HL-60 (cell line): ENCODE measurements at regions not wholly inside any gene's neighbourhood (a gene's known extent, or its start where the extent isn't known, plus 50 kb on each side); places are given as distances from the start of the nearest gene placed in this dataset.

Experiments
- GABPA ChIP-seq: IDR thresholded peaks from 2 replicates; pipeline ENCODE4 v1.6.1; 2012; ENCODE audit warnings: low read depth
- REST ChIP-seq: IDR thresholded peaks from 2 replicates; pipeline ENCODE4 v1.6.1; 2012; ENCODE audit warnings: low read depth; ENCODE audit not compliant: insufficient replicate concordance
- TF ChIP-seq, protein P1 (sequence below): IDR thresholded peaks from one replicate; pipeline ENCODE4 v1.5.1; 2011; ENCODE audit warnings: low read length, control low read depth, inconsistent platforms; ENCODE audit not compliant: insufficient read depth

DNA sequence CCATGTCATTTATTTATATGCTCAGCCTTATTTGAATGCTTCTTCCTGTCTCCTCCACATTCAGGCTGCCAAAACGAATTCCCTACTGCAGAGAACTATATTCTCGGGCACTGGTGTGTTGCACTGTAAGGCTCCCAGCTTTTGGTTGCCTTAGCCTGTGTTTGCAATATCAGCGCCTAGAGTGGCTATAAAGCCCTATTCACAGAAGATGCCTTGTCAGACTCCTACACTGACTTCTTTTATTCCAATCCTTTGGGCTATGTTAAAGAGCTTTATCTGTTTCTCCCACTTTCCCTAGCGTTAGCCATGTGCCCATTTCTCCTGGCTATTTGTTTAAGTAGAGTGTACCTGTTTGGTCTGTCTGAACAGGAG, 62.4 kb upstream of the EHBP1 start:
- no peak for TF ChIP-seq REST
- TF ChIP-seq, protein P1, sequence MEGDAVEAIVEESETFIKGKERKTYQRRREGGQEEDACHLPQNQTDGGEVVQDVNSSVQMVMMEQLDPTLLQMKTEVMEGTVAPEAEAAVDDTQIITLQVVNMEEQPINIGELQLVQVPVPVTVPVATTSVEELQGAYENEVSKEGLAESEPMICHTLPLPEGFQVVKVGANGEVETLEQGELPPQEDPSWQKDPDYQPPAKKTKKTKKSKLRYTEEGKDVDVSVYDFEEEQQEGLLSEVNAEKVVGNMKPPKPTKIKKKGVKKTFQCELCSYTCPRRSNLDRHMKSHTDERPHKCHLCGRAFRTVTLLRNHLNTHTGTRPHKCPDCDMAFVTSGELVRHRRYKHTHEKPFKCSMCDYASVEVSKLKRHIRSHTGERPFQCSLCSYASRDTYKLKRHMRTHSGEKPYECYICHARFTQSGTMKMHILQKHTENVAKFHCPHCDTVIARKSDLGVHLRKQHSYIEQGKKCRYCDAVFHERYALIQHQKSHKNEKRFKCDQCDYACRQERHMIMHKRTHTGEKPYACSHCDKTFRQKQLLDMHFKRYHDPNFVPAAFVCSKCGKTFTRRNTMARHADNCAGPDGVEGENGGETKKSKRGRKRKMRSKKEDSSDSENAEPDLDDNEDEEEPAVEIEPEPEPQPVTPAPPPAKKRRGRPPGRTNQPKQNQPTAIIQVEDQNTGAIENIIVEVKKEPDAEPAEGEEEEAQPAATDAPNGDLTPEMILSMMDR = no peak
- TF ChIP-seq GABPA = no peak
